ENCODE measurements at regions not wholly inside any gene's neighbourhood (a gene's known extent, or its start where the extent isn't known, plus 50 kb on each side); places are given as distances from the start of the nearest gene placed in this dataset.

DNA sequence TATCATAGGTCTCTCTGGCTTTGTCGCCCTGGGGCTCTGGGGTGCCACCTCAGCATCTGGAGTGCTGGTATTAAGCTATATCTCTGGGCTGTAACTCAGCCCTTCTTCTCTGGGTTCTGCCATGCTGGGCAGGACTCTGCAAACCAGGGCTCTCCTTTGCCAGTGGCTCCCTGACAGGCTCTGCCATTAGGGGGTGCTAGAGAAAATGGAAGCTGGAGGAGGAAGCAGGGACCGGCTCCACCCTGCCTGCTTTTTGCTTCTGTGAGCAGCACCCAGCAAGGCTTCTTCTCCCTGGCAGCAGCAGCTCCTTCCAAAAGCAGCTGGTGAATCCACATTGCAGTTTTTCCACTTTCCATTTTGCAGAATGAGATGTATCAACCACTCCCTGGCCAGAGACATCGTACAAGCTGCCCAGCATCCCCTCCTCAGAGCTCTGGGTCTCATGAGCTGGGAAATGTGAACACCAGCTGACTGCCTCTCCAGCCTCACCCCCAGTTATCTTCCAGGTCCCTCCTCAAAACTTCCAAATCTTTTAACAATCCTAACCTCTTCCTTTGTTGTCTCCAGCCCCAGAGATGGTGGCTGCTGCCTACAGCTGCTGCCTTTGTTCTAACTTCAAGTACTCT, 165.0 kb downstream of the ABHD5 start:
- peak; percentile 30 to 40 for DNase-seq
- Histone ChIP-seq H3K36me3 (no peaks in the 10 kb centered on the region), H3K4me3 (no peak overlapping the region), H3K9me3 (no peaks in the 10 kb centered on the region), H3K27ac (no peak overlapping the region), H3K4me1 (no peaks in the 10 kb centered on the region), H3K27me3 (peaks cover 0 to 55% (median 42%) of the 10 kb centered on the region in 7 donors)
- intact Hi-C loops (cut with DNase I): loop anchor here in 5 of 10 donors (5.0 to 10.0 kb wide), 5 partner anchors 309 to 349 kb away; no protein-coding TSS in a partner anchor
- peak; percentile 21 to 69 (median 59) for TF ChIP-seq CTCF (IDR thresholded peaks at IDR 0.05)
- peak in 7 of 8 donors; percentile 53 to 89 (median 73) for ATAC-seq
- 21 to 28% methylated on average over 3 of the region's 3 CpGs for WGBS, 2 donors

GRCh38 chr3:43856351-43856750, 165.6 kb downstream of the ABHD5 start:
- Histone ChIP-seq H3K4me1 (no peaks in the 10 kb centered on the region), H3K9me3 (no peaks in the 10 kb centered on the region), H3K4me3 (no peak overlapping the region), H3K36me3 (no peaks in the 10 kb centered on the region), H3K27ac (no peak overlapping the region), H3K27me3 (peaks cover 0 to 55% (median 42%) of the 10 kb centered on the region in 7 donors)
- TF ChIP-seq CTCF (IDR thresholded peaks at IDR 0.05): no peak
- 79 to 85% methylated on average over 7 of the region's 7 CpGs for WGBS, 2 donors
- ATAC-seq: no peak
- DNase-seq: no peak
- intact Hi-C loops (cut with DNase I): loop anchor here in 5 of 10 donors (5.0 to 10.0 kb wide), 5 partner anchors 308 to 348 kb away; no protein-coding TSS in a partner anchor

DNA sequence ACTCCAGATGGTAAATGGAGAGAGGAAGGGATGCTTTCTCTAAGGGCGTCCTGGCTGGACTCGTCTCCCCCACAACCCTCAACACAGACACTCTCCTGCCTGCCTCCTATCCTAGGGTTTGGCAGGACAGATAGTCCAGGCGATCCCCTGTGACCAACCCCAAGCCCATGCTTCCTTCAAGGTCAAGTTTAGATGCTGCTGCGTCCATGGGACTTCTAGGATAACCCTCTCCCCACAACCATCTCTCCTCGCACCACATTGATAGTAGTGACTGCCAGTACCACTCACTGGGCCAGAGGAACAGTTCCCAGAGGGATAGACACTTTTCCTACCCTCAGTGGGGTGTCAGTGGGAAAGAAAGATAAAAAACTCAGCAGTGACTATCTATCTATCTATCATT, 166.0 kb downstream of the ABHD5 start:
- intact Hi-C loops (cut with DNase I): loop anchor here in 5 of 10 donors (5.0 to 10.0 kb wide), 5 partner anchors 308 to 348 kb away; no protein-coding TSS in a partner anchor
- peaks cover 0 to 55% (median 44%) of the 10 kb centered on the region in 7 donors for H3K27me3 ChIP-seq

More for the DNA sequence above, 166.0 kb downstream of the ABHD5 start:
- Histone ChIP-seq H3K27ac (no peak overlapping the region), H3K9me3 (no peaks in the 10 kb centered on the region), H3K4me1 (no peaks in the 10 kb centered on the region), H3K4me3 (no peak overlapping the region), H3K36me3 (no peaks in the 10 kb centered on the region)
- ATAC-seq: no peak
- DNase-seq: no peak
- no peak for TF ChIP-seq CTCF (IDR thresholded peaks at IDR 0.05)
- 81 to 86% methylated on average over 5 of the region's 5 CpGs for WGBS, 2 donors
